Right kidney (tissue), 1 donor: ENCODE measurements at regions not wholly inside any gene's neighbourhood (a gene's known extent, or its start where the extent isn't known, plus 50 kb on each side); places are given as distances from the start of the nearest gene placed in this dataset.
"Not testable (repeated sequence)": the region's sequence is repeated elsewhere in the genome, so short reads cannot be mapped to it uniquely, and the experiment has no call there.

Experiments
- DNase-seq: peaks from one replicate; pipeline ENCODE4 v3.0.0-alpha.2; 2016

DNA sequence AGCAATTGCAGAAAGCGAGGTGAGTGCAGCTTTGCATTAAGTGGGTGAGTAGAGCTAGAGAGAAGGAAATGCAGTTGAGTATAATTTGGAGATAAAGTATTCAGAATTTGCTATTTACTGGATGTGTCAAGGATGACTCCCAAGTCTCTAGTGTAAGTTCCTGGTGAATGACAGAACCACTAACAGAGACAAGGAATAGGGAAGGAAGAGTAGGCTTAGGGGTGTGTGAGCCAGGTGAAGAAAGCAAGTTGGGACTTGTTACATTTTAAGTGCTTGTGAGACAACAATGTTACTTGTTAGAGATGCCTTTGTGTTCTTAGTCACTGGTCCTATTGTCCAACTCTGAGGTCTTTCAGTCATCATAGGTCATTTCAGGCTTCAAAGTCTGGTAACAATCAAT is 70.8 kb downstream of the TBC1D26 start:
- not testable (repeated sequence) for DNase-seq

DNA sequence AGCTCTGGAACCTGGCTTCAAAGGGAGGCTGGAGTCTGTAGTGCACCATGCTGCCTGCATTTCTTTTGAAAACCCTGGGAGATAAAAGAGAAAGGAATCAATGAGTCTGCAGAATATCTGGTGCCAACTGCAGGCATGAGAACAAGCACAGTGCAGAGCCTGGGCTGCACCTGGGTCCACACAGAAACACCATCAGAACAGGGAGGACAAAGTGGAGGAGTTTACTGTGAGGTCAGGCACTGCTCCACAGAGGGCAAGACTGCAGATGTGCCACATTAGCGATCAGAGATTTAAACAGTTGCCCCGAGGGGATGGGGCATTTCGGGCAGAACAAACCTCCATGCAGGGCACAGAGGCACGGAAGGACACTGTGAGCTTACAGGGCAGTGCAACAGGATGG is 74.7 kb downstream of the TBC1D26 start:
- not testable (repeated sequence) for DNase-seq

DNA sequence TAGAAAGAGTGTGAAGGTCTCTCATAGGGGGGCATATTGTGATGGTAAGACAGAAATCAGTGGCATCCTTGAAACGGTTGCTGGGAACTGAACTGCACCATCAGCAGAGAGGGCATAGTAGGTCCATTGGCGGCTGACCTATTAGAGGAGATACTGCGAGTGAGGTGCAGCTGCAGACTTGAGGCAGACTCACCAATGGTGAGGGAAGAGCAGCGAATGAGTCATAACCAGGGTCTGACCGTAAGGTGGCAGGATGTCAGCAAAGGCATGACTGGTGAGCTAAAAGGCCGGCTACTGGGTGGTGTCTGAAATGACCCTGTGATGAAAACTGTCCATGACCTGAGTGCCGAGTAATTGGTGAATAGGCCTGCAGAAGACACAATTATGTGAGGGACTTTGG is 81.3 kb downstream of the TBC1D26 start:
- DNase-seq = not testable (repeated sequence)

DNA sequence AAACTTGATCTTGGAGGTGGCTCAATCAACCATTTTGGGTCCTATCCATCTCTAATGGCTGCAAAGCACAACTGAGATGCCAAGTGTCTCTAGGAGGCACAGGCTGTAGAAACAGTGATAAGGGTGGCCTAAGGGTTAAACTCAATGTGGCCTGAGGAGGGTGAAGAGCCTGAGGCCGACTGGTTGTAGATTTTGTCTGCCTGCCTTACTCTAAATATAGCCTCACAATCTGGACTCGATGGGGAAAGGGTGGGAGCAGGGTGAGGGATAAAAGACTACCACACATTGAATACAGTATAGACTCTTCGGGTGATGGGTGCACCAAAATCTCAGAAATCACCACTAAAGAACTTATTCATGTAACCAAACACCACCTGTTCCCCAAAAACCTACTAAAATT is 81.9 kb downstream of the TBC1D26 start:
- DNase-seq = not testable (repeated sequence)

DNA sequence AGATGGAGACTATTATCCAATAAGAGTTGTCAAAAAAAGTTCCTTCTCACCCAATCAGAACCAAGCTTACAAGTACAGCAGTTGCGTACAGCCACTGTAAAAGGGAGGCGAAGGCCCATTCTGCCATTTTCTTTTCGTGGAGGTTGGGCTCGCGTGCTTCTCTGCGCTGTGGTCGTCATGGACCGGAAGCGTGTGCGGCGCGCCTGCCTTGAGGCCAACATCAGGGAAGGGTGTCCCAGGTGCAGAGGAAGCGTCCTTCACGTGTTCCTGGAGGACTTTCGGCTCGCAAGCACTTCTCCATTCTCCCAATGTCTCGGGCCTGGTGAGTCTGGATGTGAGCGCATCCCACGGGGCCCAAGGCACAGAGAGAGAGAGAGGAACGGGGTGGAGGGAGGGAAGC is 85.8 kb downstream of the TBC1D26 start:
- not testable (repeated sequence) for DNase-seq

DNA sequence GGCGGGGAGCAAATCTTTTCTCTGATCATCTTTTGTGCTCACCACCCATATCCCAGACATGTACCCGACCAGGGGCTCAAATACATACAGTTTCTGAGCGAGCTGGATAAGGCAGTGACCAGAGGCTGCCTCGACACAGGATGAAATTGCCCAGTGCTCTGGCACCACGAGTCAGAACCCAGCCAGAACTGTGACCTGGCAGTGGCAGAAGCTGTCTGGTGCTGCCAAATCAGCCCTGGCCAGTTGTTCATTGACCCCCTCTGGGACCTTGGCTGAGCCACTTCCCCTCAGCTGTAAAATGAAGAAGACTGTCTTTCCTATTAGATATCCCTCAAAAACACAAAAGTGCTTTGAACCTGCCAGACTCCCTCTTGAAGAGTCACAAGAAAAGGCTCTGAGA is 90.2 kb downstream of the TBC1D26 start:
- not testable (repeated sequence) for DNase-seq

DNA sequence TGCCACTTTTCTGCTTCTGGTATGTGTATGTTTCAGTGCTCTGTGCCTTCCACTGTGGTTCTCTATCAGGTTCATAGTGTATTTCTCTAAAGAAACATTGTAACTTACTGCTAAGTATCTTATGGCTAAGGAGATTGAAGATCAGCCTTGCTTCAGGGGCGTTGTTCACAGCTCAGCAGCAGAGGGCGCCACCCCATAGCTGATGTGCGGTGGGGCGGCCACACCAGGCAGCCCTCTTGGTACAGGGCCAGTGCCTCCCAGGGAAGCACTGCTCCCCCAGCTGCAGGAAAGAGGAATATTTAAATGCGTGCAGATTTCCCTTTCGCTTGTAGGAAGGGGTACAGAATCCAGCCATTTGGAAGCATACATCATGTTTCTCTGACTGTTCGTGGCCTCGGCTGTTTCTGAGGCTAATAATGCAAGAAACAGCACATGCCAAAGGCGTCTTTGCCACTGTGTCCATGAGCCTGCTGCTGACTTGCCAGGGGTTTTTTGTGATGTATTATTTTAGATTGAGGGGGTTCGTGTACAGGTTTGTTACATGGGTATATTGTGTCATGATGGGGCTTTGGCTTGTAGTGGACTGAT is 96.7 kb downstream of the TBC1D26 start:
- peak; percentile 22 for DNase-seq

DNA sequence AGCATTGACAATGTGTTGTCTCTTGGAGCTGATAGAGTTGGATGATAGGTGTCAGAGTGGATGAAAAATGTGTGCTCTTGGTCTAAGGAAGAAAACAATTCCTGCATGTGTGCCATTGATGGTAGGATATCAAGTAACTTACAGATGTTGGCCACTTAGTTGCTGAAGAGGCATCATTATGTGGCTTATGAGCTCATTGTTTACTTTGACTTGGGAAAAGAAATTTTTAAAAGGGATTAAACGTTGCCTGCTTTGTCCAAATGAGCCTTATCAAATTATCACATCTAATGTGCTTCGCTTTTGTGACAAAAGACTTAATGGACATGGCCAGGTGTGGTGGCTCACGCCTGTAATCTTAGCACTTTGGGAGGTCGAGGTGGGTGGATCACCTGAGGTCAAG is 98.1 kb downstream of the TBC1D26 start:
- not testable (repeated sequence) for DNase-seq

DNA sequence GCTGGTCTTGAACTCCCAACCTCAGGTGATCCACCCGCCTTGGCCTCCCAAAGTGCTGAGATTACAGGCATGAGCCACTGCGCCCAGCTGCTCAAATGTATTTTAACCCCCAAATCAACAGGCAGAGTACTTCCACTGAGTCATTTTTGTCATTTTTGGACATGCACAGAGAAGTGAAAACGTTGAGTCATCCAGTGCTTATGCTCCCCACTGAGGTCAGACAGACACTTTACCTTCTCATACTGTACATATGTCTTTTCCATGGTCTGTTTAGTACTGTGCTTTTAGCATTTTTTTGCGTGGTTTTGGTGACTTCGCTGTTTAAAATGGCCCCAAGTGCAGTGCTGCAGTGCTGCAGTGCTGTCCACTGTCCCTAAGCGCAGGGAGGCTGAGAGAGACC is 99.1 kb downstream of the TBC1D26 start:
- DNase-seq = not testable (repeated sequence)

DNA sequence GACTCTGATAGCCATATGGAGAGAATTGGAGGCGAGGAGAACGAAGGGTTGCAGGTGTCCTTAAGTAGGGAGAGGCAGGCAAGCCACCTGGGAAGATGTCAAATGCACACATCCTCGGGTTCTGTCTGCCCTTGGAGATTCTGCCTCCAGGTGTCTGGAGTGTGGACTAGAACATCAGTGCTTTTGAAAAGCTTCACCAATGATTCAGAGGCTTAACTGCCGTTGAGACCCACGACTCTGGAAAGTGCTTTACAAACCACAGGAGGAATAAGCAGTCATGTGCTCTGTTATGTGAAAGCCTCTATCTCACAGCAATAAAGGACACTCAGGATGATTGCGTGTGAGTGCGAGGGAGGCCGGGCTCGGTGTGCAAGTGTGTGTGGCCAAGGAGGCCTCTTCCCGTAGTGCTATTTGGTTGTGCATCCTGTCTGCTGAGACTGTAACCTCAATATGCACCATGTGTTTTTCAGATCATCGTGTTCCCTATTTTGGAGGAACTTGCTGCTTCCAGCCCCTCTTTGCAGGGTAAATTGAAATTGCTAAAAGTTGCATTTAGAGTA is 100.9 kb downstream of the TBC1D26 start:
- DNase-seq = not testable (repeated sequence)

DNA sequence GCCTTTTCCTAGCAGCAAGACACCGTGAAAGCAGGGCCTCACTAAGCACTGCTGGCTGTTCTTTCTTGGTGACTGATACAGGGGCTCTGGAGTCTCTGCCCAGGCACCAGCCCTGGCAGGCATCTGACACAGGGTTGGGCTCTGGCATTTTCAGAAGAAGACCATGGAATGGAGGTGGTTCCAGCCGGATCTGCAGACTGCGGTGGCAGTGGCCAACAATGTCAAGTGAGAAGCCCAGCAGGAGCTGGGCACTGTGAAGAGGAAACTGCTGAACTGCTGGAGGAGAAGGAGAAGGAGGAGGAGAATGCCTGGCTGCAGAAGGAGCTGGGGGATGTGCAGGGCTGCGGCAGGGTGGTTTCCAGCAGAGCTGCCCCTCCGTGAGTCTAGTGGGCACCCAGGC is 101.8 kb downstream of the TBC1D26 start:
- DNase-seq = not testable (repeated sequence)

DNA sequence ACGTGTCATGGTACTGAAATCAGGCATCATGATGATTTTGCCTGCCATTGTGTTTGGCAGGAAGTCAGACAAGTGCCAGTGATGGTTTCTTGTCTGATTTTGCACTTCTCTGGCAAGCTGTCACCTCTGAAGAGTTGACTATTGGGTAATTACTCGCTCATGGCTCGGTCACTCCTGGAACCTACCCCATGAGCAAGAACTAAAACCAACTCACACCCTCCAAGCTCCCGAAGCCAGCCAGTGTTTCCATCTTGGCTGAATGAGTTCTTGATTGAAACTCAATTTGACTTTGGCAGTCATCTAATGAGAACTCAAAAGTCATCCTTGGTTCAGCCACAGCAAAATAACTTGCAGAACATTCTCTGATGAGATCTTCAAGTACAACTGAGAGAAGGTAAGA is 103.4 kb downstream of the TBC1D26 start:
- not testable (repeated sequence) for DNase-seq

GRCh38 chr17:15836249-15836982 is 104.3 kb downstream of the TBC1D26 start:
- not testable (repeated sequence) for DNase-seq

DNA sequence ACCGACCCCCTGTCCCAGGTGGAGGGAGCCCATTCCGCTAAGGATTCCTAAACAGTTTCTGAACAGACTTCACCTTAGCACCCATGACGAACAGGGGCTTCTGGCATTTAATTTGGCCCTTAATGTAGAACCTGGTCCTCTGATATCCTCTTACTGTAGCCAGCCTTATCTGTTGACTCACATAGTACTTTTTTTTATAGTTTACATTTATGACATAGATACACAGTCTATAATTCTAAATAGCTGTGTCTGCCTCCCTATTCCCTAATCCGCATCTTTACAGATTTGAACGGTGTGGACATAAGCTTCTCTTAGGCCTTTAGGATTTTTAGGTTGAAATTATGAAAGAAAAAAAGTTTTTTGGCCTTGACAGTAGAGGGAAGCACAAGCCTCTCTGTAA is 104.9 kb downstream of the TBC1D26 start:
- not testable (repeated sequence) for DNase-seq

GRCh38 chr17:15847447-15848229 is 97.3 kb upstream of the ADORA2B start:
- not testable (repeated sequence) for DNase-seq

DNA sequence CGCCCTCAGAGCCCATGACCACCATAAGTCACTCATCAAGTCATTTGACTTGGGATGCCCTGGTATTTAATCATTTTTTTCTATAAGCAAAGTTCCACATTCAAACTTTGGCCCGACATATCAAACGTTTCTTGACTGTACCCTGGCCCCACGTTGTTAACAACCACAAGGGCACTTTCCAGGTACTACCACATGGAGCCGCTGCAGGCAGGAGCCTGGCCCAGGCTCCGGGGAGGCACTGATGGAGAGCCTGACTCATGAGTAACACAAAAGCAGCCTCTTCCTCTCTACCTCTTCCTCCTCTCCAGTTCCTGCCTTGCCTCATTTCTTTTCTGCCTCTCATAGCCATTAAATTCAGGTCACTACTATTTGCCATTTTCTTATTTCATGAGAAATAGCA is 95.9 kb upstream of the ADORA2B start:
- DNase-seq = not testable (repeated sequence)

DNA sequence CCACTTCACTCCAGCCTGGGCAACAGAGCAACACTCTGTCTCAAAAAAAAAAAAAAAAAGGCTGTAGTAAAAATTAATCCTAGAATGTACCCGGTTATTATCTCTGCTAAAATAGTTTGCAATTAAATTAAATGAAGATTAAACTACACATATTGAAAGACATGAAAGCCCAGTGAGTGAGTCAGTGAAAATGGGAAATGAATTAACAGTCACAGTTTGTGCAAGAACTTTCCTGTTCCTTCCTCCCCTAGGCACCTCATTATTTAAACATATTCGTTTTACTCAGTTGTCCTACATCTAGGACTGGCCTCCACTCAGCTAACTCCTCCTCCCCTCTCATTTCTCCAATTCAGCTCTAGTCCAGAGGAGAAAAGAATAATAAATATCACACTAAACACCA is 94.9 kb upstream of the ADORA2B start:
- not testable (repeated sequence) for DNase-seq

DNA sequence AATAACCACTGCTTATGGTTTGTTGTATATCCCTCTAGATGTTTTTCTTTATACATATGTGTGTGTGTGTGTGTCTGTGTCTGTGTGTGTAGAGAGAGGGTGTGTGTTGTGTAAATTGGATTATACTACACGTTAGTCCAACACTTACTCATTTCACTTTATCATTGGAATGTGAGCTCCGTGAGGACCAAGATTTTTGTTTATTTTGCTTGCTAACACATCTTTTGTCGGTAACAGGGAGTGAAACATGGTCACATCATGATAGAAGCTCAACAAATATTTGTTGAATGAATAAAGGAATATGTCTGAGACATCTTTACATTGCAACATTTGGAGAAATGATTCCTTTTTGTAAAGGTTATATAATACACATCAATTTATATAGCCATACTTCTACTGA is 94.2 kb upstream of the ADORA2B start:
- not testable (repeated sequence) for DNase-seq

DNA sequence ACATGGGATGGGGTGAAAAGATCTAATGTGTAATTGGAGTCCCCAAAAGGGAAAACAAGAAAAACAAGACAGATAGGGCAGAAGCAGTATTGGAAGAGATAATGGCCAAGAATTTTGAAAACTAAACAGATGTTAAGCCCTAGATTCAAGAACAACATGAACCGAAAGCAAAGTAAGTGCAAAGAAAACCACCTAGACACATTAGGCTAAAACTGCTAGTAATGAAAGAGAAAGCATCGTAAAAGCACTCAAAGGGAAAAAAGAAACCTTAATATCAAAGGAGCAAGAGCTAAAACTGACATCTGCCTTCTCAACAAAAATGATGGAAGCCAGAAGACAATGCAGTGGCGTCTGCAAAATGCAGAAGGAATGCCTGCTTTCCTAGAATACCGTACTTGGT is 92.1 kb upstream of the ADORA2B start:
- DNase-seq = not testable (repeated sequence)

GRCh38 chr17:15856191-15856590 is 88.7 kb upstream of the ADORA2B start:
- not testable (repeated sequence) for DNase-seq

DNA sequence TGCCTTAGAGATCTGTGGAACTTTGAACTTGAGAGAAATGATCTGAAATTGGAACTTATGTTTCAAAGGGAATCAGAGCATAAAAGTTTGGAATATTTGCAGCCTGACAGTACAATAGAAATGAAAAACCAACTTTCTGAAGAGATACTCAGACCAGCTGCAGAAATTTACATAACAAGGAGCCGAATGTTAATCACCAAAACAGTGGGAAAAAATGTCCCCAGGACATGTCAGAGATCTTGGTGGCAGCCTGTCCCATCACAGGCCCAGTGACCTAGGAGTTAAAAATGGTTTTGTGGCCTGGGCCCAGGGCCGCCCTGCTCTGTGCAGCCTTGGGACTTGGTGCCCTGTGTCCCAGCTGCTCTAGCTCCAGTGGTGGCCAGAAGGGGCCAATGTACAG is 88.2 kb upstream of the ADORA2B start:
- DNase-seq = not testable (repeated sequence)

DNA sequence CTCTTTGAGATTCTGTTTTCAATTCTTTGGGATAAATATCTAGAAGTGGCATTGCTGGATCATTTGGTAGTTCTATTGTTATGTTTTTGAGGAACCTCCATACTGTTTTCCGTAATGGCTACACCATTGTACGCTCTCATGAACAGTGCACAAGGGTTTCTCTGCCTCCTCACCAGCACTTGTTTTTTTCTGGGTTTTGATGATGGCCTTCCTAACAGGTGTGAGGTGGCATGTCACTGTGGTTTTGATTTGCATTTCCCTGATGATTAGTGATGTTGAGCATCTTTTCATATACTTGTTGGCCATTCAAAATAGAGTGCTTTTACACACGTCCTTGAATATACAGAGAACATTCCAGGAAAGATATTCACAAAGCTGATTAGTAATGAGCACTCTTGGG is 86.8 kb upstream of the ADORA2B start:
- not testable (repeated sequence) for DNase-seq

- DNase-seq = not testable (repeated sequence)
Measured at GRCh38 chr17:15860774-15861173, 84.2 kb upstream of the ADORA2B start.
